SJCRH30 (cell line): ENCODE measurements at regions not wholly inside any gene's neighbourhood (a gene's known extent, or its start where the extent isn't known, plus 50 kb on each side); places are given as distances from the start of the nearest gene placed in this dataset.
"Not testable (repeated sequence)": the region's sequence is repeated elsewhere in the genome, so short reads cannot be mapped to it uniquely, and the experiment has no call there.

Source experiments
- DNase-seq, 2 experiments: peaks; one replicate each; pipeline ENCODE4 v3.0.0-alpha.2; 2015 to 2020
- H3K27ac ChIP-seq: fragments of 250-450 bp; sonication (Bioruptor Pico); 2 replicates; pipeline ENCODE4 v1.5.1; 2020; ENCODE audit warnings: mild to moderate bottlenecking, moderate library complexity
- H3K27me3 ChIP-seq: fragments of 250-450 bp; sonication (Bioruptor Pico); 2 replicates; pipeline ENCODE4 v1.5.1; 2020; ENCODE audit warnings: mild to moderate bottlenecking, moderate library complexity
- H3K36me3 ChIP-seq: fragments of 250-450 bp; sonication (Bioruptor Pico); 2 replicates; pipeline ENCODE4 v1.5.1; 2020; ENCODE audit warnings: mild to moderate bottlenecking, moderate library complexity
- H3K4me1 ChIP-seq: fragments of 250-450 bp; sonication (Bioruptor Pico); 2 replicates; pipeline ENCODE4 v1.5.1; 2020; ENCODE audit warnings: mild to moderate bottlenecking, moderate library complexity
- H3K4me3 ChIP-seq: fragments of 250-450 bp; sonication (Bioruptor Pico); 2 replicates; pipeline ENCODE4 v1.5.1; 2020; ENCODE audit warnings: mild to moderate bottlenecking, moderate library complexity
- H3K9me3 ChIP-seq: fragments of 250-450 bp; sonication (Bioruptor Pico); replicated peaks from 2 replicates; pipeline ENCODE4 v1.5.1; 2020; ENCODE audit warnings: mild to moderate bottlenecking, moderate library complexity

DNA sequence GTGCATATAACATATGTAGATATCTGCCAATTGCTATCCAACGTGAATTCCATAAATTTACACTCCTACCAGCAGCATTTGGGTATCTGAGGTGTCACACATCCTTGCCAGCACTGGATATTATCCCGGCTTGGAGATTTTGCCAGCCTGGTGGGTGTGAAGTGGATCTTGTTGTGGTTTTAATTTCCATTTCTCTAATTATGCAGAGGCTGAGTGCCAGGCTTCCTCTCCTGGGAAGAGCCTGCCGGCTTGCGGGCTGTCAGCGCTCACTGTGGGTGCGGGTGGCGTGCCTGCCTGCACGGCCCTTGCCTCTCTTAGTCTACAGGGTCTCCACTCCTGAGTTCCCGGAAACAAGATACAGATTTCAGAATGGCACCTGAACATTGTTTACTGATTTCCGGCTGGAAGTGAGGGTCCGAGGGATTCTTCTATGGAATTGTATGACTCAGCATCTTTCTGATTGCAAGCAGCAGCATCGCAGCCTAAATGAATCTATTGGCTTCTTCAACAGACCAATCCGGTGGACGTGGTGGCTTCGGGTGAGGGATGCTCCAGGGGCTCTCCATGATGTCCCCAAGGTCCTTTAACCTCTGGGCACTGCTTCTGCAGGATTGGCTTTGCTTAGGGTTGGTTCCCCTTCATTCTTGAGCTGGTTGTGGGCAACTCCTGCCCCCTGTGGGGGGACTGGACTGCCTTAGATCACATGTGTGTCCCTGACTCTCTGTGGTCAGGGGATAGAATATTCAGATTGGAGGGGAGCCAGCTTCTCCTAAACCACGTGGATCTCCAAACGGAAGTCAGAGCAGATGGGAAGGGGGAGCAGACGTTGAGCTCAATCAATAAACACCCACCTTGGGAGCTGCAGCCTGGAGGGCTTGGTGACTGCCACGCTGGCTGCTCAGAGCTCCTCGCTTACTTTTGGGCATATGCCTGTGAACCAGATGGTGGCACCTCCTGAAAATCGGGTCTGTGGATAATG lies 58.0 kb upstream of the LRPAP1 start:
- DNase-seq, result peak in 1 of 2 experiments; percentile 42
- H3K9me3 ChIP-seq, H3K27ac ChIP-seq: not testable (repeated sequence)

DNA sequence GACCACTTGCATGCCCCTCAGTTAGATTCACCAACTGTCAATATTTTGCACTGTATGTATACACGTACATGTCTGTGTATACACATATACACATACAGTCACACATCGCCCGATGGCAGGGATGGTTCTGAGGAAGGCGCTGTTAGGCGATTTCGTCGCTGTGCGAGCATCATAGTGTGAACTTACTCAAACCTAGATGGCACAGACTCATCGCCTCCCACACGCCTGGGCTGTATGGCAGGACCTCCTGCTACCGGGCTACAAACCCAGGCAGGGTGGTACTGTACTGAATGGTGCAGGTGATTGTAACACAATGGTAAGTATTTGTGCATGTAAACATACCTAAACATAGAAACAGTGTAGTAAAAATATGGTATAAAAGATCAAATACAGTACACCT lies 57.2 kb upstream of the LRPAP1 start:
- H3K27me3 ChIP-seq, H3K4me3 ChIP-seq, H3K27ac ChIP-seq, H3K9me3 ChIP-seq, H3K36me3 ChIP-seq, H3K4me1 ChIP-seq, DNase-seq: not testable (repeated sequence)

More for the DNA sequence above, 58.0 kb upstream of the LRPAP1 start:
- not testable (repeated sequence) for H3K4me3 ChIP-seq, H3K36me3 ChIP-seq, H3K27me3 ChIP-seq, H3K4me1 ChIP-seq

DNA sequence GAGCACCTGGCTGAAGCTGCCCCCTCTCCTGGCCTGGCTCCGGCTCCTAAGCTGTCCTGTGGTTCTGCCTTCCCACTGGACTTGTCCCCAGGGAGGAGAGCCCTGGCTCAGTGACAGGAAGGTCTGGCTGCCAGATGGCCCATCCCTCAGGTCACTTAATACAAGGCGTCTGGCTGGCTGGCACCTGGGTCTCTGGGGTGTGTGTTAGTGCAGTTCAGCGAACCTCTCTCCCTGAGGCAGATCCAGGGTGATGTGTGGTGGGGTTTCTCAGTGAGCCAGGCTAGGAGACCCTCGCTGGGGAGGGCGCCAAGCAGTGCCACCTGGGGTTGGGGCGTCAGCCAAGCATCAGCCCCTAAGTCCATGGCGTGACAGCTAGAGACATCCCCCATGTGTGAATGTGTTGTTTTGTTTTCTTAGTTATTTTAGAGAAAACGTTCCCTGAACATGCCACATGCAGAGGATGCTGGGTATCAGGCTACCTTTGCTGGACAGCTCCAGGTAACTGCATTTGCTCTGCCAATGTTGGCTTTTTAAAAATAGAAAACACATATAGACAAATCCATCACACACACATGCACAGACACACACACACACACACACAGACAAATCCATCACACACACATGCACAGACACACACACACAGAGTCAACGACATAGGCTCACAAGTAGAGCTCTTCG lies 56.4 kb upstream of the LRPAP1 start:
- DNase-seq, result not testable (repeated sequence)

DNA sequence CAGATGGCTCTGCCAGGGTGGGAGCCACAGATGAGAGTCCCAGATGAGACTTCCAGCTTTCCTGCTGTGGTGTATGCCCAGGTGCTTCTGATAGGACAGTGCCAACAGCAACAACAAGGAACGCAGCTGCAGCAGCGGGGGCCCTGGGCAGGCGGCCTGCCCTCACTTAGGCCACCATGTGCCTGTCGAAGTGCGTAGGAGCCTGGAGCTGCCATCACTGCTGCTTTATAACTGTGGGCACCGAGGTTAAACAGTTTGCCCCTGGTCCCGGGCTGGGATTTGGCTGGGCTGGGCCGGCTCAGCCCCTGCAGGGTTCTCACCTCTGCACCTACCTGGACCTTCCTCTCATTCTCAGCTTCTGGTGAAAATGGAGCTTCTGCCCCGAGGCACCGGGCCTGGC lies 54.4 kb upstream of the LRPAP1 start:
- H3K9me3 ChIP-seq, DNase-seq, H3K27ac ChIP-seq, H3K27me3 ChIP-seq, H3K4me3 ChIP-seq, H3K4me1 ChIP-seq, H3K36me3 ChIP-seq: not testable (repeated sequence)

More for the DNA sequence above, 56.4 kb upstream of the LRPAP1 start:
- not testable (repeated sequence) for H3K4me3 ChIP-seq, H3K9me3 ChIP-seq, H3K4me1 ChIP-seq, H3K36me3 ChIP-seq, H3K27ac ChIP-seq, H3K27me3 ChIP-seq

DNA sequence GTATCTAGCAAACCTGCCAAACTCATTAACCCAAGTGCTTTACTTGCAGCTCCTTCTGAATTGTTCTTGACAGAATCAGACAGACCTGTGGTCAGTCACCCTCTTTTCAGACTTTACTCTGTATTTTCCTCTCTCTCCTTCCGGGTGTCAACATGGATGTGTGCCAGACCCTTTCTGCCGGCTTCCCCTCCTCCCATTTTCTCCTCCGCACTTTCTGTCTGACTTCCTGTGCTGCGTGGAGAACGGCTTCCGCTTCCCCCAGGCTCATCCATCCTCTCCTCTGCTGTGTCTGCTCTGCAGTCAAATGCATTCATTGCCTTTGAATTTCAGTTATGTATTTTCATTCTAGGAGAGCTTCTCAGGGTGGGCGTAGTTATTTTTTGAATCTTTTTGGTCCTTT lies 53.3 kb upstream of the LRPAP1 start:
- H3K4me3 ChIP-seq, H3K9me3 ChIP-seq, H3K4me1 ChIP-seq, H3K36me3 ChIP-seq, H3K27me3 ChIP-seq, H3K27ac ChIP-seq: not testable (repeated sequence)
- DNase-seq, result peak in 1 of 2 experiments; percentile 39

DNA sequence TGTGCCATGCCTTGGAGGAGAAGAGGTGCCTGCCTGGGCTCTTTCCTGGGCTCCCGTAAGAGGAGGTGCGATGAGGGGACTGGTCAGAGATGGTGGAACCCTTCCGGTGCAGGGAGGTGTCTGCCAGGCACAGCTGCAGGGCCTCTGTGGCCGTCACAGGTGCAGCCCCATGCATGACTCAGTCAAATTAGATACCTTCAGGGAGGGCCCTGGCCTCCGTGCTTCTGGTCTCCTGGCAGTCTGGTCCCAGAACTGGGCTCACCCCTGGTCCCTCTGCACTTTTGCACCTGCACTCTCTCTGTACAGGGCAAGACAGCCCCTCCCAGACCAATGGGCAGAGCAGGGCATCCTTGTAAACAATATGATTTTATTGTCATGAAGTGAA lies 49.9 kb upstream of the LRPAP1 start:
- Histone ChIP-seq H3K36me3 (no peaks in the 10 kb centered on the region), H3K4me1 (no peaks in the 10 kb centered on the region), H3K9me3 (no peaks in the 10 kb centered on the region), H3K27me3 (no peaks in the 10 kb centered on the region), H3K4me3 (no peak overlapping the region), H3K27ac (no peak overlapping the region)
- no peak for DNase-seq
